ENCODE measurements at regions not wholly inside any gene's neighbourhood (a gene's known extent, or its start where the extent isn't known, plus 50 kb on each side); places are given as distances from the start of the nearest gene placed in this dataset.

DNA sequence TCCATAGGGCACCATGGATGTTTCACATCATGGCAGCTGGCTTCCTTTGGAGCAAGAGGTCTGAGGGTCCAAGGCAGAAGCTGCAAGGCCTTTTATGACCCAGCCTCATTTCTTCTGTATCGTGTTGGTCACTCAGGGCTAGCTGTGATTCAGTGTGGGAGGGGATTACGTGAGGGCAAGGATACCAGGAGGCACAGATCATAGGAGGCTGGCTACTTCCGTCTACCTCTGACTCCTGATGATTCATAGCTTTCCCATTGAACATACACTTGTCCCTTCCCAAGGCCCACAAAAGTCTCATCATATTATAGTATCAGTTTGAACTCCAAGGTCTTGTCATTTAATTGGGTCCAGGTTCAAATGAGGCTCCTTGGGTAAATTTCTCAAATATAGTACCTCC lies 135.3 kb upstream of the ZBED5 start:
- TF ChIP-seq, protein P1, sequence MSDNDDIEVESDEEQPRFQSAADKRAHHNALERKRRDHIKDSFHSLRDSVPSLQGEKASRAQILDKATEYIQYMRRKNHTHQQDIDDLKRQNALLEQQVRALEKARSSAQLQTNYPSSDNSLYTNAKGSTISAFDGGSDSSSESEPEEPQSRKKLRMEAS (IDR thresholded peaks at IDR 0.05) = no peak
- TF ChIP-seq POLR2A (IDR thresholded peaks at IDR 0.05; ENCODE audit: borderline replicate concordance, extremely low read depth, insufficient read depth, insufficient read length) (no peak), EGR1 (IDR thresholded peaks at IDR 0.05; ENCODE audit: low read depth) (no peak), CBX3 (IDR thresholded peaks at IDR 0.05; ENCODE audit: low read depth) (no peak), EZH2 (IDR thresholded peaks at IDR 0.05) (no peak), YY1 (IDR thresholded peaks at IDR 0.05; ENCODE audit: extremely low read depth, insufficient replicate concordance, low read depth, low read length) (no peak), RAD21 (IDR thresholded peaks at IDR 0.05; ENCODE audit: low read depth) (no peak), SP1 (IDR thresholded peaks at IDR 0.05; ENCODE audit: low read depth) (no peak), ZNF274 (IDR thresholded peaks at IDR 0.05; ENCODE audit: low read depth, low read length) (no peak)
- TF ChIP-seq, protein P2, sequence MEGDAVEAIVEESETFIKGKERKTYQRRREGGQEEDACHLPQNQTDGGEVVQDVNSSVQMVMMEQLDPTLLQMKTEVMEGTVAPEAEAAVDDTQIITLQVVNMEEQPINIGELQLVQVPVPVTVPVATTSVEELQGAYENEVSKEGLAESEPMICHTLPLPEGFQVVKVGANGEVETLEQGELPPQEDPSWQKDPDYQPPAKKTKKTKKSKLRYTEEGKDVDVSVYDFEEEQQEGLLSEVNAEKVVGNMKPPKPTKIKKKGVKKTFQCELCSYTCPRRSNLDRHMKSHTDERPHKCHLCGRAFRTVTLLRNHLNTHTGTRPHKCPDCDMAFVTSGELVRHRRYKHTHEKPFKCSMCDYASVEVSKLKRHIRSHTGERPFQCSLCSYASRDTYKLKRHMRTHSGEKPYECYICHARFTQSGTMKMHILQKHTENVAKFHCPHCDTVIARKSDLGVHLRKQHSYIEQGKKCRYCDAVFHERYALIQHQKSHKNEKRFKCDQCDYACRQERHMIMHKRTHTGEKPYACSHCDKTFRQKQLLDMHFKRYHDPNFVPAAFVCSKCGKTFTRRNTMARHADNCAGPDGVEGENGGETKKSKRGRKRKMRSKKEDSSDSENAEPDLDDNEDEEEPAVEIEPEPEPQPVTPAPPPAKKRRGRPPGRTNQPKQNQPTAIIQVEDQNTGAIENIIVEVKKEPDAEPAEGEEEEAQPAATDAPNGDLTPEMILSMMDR (IDR thresholded peaks at IDR 0.05 in 2 of 3, conservative IDR thresholded peaks at IDR 0.05 in 1 of 3; ENCODE audit: borderline replicate concordance in 1 of 3, insufficient read depth in 1 of 3, low read depth in 2 of 3, low read length in 2 of 3) = no peak
- TF ChIP-seq, protein P3, sequence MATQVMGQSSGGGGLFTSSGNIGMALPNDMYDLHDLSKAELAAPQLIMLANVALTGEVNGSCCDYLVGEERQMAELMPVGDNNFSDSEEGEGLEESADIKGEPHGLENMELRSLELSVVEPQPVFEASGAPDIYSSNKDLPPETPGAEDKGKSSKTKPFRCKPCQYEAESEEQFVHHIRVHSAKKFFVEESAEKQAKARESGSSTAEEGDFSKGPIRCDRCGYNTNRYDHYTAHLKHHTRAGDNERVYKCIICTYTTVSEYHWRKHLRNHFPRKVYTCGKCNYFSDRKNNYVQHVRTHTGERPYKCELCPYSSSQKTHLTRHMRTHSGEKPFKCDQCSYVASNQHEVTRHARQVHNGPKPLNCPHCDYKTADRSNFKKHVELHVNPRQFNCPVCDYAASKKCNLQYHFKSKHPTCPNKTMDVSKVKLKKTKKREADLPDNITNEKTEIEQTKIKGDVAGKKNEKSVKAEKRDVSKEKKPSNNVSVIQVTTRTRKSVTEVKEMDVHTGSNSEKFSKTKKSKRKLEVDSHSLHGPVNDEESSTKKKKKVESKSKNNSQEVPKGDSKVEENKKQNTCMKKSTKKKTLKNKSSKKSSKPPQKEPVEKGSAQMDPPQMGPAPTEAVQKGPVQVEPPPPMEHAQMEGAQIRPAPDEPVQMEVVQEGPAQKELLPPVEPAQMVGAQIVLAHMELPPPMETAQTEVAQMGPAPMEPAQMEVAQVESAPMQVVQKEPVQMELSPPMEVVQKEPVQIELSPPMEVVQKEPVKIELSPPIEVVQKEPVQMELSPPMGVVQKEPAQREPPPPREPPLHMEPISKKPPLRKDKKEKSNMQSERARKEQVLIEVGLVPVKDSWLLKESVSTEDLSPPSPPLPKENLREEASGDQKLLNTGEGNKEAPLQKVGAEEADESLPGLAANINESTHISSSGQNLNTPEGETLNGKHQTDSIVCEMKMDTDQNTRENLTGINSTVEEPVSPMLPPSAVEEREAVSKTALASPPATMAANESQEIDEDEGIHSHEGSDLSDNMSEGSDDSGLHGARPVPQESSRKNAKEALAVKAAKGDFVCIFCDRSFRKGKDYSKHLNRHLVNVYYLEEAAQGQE (IDR thresholded peaks at IDR 0.05; ENCODE audit: low read depth) = no peak

Data from HCT116 (cell line).